HG03060 (cell line): ENCODE measurements at regions not wholly inside any gene's neighbourhood (a gene's known extent, or its start where the extent isn't known, plus 50 kb on each side); places are given as distances from the start of the nearest gene placed in this dataset.

Source experiments
- ATAC-seq: cut with Tn5 transposase; IDR thresholded peaks from one replicate; pipeline ENCODE4 v1.9.1; 2021; ENCODE audit warnings: low read depth, moderate number of reproducible peaks; ENCODE audit not compliant: unreplicated experiment

DNA sequence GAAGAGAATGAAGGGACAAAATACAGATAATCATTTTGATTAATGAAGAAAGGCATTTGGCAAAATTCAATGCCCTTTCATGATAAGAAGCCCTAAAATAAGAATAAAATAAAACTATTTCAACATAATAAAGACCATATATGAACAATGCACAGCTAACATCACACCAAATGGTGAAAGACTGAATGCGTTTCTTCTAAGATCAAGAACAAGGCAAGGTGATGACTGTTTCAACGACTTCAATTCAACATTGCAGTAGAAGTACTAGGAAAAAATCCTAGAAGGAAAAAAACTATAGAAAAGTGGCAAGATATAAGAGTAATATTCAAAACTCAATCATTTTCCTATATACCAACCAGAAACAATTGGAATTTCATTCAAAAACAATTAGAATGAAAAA lies 280.1 kb upstream of the GRM7 start:
- no peak for ATAC-seq

DNA sequence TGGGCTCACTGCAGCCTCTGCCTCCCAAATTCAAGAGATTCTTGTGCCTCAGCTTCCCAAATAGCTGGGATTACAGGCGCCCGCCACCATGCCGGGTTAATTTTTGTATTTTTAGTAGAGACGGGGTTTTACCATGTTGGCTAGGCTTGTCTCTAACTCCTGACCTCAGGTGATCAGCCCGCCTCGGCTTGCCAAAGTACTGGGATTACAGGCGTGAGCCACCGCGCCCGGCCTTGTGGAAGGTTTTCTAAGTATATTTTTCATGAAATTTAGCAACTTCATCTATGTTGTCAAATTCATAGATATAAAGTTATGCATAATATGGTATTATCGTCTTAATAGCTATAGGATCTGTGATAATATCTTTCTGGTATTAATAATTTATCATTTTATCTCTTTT lies 275.6 kb upstream of the GRM7 start:
- no peak for ATAC-seq

DNA sequence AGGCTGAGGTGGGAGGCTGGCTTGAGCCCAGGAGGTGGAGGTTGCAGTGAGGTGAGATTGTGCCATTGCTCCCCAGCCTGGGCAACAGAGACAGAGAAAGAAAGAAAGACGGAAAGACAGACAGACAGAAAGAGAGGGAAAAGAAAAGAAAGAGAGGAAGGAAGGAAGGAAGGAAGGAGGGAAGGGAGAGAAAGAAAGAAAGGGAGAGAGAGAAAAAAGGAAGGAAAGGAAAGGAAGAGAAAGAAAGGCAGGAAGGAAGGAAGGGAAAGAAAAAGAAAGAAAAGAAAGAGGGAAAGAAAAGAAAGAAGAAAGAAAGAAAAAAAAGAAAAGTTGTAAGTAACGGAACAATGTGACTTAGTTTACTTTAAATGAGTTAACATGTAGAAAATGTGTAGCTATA lies 260.7 kb upstream of the GRM7 start:
- no peak for ATAC-seq

DNA sequence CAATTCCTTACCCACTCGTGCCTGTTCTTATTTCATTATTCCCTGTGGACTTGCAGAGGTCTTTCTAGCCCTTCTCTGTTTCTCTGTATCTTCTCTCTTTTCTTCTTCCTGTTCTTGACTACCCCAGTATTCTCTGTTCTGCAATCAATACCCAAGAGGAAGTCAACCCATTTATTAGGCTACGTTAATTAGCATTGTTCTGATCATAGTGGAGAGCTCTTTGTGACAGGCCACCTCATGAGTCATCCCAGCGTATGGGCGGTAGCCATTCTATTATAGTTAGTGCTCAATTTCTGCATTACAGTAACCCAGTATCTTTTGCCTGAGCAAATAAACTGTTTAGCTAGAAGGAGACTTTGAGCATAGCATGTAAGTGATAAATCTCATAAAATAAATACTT lies 259.5 kb upstream of the GRM7 start:
- ATAC-seq = no peak

DNA sequence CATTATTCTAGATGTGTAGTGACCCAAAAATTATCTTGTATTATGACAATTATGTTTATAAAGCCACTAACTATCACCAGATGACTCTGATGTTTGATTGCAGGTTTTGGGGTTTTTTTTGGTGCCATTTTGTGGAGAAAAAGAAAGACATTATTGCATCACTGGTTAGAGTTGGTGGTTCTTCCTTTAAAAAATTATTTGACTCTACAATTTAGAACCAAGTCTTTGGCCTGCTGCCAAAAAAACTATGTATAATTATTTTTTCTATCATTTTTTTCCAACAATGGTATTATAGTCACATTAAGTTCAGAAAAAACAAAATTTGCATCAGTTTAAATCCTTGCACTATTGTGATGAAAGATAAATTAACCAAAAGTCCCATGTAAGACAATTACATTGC lies 258.6 kb upstream of the GRM7 start:
- ATAC-seq = no peak

DNA sequence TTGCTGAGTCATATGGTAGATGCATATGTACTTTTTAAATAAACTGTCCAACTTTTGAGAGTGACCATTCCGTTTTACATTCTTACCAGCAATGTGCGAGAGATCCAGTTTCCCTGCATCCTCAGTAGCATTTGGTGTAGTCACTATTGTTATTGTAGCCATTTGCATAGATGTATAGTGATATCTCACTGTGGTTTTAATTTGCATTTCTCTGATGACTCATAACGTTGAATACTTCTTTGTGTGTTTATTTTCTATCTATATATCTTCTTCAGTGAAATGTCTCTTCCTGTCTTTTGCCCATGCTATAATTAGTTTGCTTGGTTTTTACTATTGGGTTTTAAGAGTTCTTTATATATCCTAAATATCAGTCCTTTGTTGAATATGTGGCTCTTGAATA lies 255.7 kb upstream of the GRM7 start:
- ATAC-seq = peak; percentile 53

DNA sequence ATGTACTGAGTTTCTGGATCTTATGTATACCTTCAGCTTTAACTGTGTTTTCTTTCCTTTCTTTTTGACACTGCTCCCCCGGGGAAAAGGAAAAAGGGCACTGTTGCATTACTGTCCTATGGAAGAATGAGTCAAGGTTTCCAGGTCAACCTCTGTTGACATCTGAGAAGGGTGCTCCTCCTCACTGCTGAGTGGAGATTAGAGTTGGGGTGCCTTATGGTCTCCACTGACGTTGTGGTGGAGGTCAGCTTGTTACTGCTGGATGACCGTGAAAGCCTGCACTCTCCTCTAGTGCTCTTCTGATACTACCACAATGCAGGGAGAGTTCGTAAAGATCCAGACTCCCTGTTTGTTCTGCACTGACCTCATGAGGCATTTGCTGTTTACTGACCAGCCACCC lies 252.1 kb upstream of the GRM7 start:
- no peak for ATAC-seq

DNA sequence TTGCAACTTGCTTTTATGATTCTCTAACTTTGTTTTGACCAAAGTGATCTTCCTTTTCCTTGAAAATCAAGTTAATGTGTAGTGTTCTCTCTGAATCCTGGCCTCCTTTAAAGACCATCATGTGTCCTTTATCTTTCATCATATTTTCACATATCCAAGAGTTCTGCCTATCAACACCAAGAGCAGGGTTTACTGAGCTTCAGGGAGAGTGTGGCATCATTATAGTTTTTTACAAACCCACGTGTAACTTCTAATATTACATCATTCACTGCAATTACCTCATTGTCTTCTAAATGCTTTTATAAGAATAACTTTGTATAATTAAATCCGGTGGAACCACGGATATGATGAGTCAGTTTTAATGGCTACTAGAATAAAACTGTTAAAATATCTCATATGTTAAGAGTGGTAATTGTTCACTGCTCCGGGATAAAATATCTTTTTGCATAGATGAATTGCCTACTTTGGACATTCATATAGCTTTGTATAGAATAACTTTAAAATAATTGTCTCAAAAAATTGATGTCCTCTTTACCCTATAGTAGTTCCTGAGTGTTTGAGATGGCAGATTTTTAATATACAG lies 248.8 kb upstream of the GRM7 start:
- no peak for ATAC-seq

DNA sequence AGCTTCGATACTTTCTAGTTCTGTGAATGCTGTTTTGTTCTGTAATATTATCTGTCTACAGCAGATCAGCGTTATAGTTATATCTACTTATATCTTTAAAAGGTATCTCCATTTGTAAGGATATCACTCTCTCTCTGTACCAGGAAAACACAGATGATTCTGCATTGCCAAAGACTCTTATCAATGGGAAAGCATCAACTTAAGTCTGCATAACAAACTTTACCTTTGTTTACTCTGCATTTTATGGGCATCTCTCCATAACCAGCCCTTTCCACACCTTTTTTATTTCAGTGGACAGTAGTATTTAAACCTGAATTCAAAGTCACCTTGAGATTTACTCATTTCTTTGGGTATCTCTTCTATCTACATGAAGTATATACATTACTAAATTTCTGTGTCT lies 238.7 kb upstream of the GRM7 start:
- no peak for ATAC-seq

DNA sequence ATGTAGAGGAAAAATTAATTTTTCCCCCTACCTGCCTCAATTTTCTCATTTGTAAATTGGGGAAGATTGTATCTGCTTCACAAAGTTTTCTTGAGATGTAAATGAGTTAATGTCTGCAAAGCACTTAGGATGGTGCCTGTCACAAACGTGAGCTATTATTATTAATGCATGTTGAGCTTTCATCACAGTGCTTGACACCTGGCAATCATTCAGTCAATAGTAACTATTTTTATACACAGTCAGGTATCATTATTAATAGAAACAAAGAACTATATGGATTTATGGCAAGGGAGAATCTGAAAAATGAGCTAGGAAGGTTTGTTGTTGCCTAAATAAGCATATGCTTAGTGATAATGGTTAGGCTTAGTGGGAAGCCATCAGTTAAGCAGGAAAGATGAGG lies 238.2 kb upstream of the GRM7 start:
- no peak for ATAC-seq

DNA sequence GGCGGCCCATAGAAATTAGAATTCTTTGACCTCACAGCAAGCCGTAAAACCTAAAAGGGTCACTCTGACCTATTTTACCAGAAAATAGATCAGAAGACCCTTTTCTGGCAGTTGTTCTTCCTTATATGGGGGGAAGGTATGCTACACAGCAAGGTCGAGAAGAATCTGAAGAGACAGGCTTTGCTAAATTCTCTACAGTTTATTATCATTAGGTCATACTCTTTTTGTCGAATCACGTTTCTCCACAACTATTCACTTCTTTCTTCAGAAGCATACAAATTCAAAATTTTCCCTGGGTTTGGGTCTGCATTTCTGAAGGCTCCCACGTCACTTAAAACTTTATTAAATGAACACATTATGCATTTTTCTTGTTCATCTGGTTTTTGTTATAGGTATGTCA lies 229.5 kb upstream of the GRM7 start:
- no peak for ATAC-seq

DNA sequence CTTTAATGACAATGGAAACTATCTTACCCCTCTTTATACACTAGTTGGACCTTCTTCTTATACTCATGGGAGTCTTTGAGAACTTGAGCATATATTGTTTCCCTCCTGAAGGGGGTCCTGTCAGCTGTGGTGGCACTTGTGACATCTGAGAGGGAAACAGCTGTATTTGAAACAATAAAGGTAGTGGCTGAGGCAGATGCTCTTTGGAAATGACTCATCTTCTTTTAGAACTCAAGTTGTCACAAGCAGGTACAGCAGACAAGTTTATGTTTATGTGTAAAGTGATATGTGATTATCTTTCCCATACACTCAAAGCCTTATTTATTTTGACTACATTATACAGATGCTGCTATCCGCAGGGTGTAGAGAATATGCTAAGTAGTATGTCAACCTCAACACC lies 220.0 kb upstream of the GRM7 start:
- ATAC-seq = no peak

DNA sequence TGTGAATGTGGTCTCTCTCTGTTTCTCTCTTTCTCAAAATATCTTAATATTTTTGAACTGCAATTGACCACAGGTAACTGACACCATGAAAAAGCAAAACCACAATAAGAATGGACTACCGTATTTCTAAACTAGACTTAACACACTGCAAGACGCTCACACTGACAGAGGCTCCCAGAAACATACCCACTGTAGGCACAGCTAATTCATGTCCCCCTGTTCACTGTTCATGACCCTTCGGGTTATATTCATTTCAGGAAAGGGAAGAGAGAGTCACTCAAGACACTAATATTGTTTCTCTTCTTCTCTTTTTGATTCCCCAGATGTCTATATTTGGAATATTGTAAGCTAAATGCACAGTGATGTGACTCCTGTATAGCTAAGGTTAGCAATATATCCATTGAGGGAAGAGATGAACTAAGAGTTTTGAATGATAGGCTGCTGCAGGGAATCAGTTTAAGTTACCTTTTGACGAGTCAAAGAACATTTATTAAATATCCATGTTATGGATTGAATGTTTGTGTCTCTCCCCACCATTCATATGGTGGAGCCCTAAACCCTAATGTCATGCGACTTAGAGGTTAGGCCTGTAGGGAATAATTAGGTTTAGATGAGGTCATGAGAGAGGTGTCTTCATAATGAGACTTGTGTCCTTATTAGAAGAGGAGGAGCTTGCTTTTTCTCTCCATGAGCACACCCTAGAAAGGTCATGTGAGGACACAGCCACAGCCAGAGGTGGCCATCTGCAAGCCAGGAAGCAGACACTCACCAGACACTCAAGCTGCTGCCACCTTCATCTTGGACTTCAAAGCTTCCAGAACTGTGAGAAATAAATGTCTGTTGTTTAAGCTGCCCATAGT lies 216.6 kb upstream of the GRM7 start:
- ATAC-seq = no peak

DNA sequence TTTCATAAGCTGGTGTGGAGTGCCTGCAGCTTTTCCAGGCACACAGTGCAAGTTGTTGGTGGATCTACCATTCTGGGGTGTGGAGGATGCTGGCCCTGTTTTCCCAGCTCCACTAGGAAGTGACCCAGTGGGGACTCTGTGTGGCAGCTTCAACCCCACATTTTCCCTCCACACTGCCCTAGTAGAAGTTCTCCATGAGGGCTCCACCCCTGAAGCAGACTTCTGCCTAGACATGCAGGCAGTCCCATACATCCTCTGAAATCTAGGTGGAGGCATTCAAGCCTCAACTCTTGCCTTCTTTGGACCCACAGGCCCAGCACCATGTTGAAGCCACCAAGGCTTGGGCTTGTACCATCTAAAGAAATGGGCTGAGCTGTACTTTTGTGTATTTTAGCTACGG lies 206.2 kb upstream of the GRM7 start:
- no peak for ATAC-seq

DNA sequence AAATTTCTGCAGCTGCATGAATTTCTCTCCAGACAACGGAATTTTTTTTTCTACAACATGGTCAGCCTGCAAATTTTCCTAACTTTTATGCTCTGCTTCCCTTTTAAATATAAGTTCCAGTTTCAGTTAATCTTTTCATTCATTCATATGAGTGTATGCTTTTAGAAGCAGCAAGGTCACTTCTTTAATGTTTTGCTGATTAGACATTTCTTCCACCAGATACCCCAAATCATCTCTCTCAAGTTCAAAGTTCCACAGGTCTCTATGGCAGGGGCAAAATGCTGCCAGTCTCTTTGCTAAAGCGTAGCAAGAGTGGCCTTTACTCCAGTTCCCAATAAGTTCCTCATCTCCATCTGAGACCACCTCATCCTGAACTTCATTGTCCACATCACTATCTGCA lies 205.6 kb upstream of the GRM7 start:
- no peak for ATAC-seq

DNA sequence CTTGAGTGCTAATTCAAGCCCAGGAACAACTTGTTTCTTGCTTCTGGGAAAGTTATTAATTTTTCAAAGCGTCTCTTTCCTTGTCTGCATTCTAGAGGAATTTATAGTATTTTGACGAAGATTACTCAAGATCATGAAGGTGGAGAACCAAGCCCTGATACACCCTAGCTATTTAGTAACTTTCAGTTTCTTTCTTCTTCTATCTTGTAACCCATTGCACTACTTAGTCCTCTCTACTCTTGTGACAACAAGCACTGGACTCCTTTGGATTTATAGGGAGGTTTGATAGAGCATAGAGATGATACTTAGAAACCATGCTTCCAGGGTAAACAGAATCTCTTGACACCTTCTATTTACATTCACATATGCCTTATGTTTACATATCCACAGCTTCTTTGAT lies 203.3 kb upstream of the GRM7 start:
- ATAC-seq = no peak

DNA sequence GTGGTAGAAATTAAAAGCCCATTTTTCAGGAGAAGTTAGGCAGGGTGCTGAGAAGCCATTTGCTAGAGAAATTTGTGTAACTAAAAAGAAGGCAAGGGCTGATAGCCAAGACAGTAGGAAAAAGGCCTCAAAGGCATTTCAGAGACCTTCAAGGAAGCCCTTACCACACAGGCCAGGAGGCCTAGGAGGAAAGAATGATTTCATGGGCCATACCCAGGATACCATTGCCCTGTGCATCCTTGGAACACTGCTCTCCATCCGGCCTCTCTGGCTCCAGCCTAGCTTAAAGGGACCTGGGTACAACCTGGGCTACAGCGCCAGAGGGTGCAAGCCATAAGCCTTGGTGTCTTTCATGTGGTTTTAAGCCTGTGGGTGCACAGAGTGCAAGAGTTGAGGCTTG lies 193.6 kb upstream of the GRM7 start:
- ATAC-seq = no peak

DNA sequence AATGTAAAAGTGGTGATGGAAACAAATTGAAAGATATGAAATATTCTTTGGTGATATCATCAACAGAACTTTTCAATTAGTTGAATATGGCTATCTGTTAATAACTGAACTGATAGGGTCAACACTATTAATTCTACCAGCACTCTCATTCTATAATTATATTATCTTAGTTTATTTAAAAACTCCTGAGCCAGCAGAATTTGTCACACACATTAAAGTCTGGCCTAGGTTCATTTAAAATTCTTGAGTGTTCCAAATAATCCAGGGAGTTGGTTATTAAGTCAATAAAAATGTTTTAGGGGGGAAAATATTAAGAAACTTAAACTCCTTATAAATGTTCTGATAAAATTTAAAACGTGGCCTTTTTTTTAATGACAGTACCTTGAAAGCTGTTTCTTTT lies 189.6 kb upstream of the GRM7 start:
- ATAC-seq = no peak

DNA sequence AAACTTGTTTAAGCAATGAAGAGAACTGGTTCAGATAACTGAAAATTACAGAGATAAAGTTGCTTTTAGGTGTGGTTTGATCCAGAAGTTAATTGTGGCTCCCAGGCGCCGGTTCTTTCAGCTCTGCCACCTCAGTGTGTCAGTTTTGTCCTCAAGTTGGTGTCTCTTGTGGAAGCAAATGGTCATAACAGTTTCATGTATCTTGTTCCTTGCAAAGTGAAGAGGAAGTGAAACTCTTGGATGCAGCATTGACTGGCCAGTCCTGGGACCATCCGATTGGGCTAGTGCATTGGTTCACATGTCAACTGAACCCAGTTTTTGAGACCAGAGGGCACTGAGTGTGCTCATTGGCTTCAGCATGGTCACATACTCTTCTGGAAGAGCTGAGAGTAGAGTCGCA lies 181.4 kb upstream of the GRM7 start:
- ATAC-seq = no peak

DNA sequence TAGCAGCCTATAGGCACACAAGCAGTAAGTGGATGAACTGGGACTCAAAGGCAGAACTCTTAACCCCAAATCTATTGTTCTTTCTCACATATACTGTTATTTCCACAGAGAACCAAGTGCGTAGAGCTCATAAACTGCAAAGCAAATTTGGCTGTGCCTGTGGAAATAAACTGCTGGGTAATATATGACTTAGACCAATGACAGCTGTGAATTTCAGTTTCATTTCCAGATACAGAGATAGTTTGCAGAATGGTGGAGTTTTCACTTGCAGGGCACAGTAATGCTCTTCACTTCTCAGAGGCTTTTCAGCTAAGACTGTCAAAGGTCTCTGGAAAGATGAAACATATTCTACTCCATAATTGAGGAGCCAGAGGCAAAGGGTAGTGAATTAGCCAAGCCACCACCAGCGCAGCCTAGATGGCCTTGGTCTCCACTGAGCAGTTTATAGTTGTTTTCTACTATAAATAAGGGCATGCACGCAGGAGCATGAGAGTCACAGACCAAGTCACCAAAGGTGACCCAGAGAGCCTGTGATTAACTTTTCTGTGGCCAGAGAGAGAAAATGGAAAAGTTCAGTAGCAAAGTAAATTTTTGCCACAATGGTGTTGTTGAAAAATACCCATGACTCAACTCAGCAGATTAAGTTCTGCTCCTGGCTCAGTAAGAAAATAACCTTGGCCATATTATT lies 180.7 kb upstream of the GRM7 start:
- ATAC-seq = peak; percentile 80

DNA sequence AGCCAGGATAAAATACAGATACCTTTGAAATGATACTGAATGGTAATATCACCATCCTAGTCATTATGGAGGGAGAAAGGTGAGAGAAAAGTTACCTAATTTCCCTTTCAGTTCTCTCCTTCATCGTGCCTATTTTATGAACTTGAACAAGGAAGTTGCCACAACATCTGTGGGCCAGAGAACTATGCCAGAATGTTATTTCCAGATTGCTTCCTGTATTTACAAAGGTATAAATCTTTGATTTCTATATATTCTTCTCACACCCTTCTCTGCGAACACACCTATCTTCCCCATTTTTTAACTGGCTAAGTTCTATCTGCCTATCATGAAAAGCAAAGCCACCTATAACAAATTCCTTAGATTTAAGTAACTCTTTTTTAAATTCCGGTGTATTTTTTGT lies 163.6 kb upstream of the GRM7 start:
- no peak for ATAC-seq

DNA sequence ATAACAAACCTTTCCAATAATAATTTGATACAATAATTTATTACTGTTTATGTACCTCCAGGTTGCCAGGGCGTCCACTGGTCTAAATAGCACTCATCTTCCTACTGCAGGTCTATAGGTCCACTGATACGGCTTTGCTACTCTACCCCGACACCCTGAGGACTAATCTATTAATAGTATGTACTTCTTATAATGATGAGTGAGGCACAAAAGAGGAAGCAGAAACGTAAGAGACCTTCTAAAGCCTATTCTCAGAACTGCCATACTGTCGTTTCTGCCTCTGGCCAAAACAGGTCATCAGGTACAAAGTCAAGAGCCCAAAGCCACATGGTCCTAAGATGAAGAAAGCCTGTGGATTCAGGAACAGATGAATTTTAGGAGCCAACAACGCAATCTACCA lies 163.2 kb upstream of the GRM7 start:
- no peak for ATAC-seq
